ENCODE measurements at regions not wholly inside any gene's neighbourhood (a gene's known extent, or its start where the extent isn't known, plus 50 kb on each side); places are given as distances from the start of the nearest gene placed in this dataset.
A peak's percentile ranks its signal among the peaks of the same experiment; 100 is the strongest.

DNA sequence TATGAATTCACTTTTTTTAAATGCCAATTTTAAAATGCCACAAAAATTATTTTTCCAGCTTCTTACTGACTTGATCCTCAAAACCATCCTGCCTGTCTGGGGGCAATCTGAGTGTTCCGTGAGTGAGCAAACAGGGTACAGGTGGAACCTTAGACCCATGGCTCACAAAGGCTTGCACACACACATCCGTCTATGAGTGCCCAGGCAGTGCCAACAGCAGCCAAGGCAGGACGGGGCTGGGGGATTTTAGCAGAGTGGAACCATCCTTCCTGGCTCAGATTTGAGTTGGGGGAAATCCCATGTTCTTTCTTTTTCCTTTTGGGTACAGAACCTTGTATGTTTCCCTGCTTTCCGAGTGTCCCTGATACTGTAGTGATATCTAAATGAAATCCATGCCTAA is 377.7 kb upstream of the MGMT start:
- DNase-seq = no peak
- no peak for ATAC-seq

DNA sequence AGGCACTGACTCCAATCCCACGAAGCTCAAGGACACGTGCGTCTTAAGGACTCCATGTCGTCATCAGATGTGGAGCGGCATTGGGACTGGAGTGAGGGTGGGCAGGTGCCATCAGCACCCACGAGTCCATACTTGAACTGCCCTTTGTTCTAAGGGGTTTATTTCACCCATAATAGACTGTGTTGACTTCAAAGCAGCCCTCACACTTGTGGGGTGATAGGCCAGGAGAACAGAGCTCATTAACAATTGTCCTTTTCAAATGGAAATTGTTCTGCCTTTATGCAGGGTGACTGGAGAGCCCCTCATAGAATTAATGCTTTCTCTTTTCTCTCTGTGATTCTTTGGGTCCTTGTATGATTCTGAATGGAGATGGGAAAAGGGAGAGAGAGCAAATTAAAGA is 376.9 kb upstream of the MGMT start:
- no peak for ATAC-seq
- no peak for DNase-seq

DNA sequence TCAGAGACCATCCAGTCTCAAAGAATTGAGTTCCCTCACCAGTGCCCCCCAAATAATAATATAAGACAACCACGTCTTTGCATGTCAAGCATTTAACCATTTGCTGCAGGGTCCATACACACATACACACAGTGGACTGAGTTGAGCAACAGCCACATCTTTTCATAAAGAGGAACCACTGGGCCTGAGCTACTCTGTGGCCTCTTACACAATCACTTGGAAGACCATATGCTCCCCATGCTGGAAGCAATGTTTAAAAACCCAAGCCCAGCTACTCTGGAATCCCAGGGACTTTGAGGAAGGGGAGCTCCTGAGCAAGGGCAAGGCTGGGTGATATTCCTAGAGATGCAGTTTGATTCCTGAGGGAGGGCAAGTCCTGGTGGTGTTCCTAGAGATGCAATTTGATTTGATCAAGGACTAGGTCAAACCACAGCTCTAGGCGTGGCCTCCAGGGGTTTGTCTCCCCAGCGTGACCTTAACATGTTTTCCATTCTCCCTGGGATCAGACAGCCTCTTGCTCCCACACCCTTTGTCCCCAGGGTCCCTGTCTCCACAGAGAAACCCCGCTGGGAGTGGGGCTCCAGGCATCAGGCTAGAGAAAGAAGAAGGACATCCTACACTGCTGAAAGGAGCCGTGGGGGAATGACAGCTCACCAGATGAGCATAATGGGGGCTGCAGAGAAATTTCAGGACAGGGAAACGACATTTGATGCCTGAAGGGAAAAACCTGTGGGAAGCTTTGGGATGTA is 376.2 kb upstream of the MGMT start:
- no peak for ATAC-seq
- DNase-seq = no peak

DNA sequence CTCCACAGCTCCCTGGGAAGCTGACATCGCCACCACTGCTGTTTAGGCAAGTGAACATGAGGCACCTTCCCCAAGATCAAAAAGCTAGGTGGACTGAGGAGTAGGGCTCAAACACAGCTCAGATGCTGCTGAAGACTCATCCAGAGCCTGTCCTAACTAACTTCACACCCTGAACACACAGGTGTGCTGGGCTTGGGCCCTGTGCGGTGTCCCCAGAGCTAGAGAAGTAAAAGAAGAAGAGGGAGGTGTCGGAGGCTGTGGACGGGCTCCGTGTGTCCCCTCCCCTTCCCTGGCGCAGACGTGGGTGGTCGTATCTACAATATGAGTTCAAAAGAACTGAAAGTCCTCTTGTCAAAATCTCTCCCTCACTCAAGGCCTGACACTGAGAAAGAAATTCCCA is 373.4 kb upstream of the MGMT start:
- ATAC-seq = no peak
- no peak for DNase-seq

DNA sequence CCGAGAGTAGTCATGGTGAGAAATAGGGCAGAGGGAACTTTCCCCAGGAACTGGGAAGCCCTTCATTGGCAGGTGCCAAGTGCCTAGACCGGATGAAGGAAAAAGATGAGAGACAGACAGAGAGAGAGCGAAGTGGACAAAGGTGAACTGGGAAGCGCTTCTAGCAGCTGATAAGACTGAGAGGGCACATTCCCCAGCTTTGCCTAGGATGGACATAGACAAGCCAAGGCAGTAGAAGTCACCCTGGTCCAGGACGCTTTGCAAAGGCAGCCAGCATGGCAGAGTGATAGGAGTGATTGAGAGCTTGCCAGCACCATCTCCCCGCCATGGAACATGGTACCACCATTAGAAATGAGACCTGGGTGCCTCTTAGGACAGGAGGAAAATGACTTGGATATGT is 372.8 kb upstream of the MGMT start:
- DNase-seq (no peak), ATAC-seq (no peak)

DNA sequence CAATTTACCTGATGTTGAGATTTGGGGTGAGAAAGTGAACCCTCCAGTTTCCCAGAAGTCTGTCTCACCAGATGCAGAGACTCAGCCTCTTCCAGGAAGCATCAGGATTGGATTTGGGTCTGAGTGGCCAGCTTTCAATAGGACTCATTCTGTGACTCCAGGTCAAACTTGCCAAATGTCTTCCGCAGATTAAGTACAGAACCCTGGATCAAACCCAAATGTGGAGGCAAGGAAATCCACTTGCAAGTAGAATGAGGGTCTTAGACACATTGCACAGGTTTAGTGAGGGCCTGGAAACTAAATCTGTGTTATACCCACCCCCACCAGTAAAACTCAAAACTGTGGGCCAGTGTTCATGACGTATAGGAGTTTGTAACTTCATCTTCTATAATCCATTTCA is 372.2 kb upstream of the MGMT start:
- no peak for DNase-seq
- no peak for ATAC-seq

DNA sequence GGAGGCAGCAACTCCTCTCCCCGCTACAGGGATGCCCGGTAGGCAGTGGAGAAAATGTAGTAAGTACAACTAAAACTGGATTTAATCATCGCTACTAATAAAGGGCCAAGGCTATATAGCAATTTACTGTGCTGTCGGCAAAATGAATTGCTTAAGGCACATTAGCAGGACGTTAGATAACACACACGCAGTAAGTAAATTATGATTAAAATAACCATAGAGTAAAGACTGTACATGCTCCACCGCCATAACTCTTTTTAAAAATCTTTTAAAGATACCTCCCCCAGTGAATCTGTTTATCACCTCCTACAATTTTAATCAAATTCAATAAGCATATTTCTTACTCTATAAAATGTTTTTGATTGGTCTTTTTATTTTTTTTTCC is 371.4 kb upstream of the MGMT start:
- ATAC-seq = no peak
- no peak for DNase-seq

DNA sequence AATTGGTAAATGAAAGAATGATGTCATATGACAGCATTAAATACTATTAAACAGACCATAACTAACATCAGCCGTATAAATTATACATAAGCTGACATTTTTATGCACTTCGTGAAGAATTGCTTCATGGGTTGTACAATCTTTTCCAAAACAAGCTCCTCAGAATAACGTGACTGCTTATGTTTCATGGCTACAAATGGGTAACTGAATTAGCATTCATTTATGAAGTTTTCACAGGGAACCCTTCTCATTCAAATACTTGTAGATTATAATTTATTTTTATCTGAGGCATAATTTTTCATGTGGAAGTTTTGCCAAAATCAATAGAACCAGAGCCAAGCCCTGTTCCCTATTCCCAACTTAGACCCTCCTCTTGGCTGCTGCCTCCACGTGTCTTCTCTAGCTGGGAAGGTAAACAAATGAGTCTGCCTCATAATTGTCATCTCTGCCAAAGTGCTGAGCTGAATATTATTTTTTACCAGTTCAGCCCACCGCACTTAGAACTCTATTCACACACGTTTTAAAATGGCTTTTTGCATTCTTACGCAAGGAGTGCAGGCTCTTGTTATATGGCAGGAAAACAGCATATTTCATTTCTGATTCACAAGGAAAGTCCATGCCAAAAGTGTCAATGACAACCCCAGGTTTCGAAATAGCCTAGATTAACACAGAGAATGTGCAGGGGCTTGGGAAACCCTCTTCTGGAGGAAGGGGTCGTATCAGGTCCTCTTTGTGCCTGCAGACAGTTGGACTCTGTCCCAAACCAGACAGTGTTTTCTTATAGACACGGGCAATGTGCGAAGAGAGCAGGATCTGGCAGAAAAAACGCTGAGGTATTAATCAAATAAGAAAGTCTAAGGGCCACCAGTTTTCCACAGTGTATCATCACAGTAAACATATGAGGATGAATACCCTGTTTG is 370.7 kb upstream of the MGMT start:
- DNase-seq (no peak), ATAC-seq (no peak)

DNA sequence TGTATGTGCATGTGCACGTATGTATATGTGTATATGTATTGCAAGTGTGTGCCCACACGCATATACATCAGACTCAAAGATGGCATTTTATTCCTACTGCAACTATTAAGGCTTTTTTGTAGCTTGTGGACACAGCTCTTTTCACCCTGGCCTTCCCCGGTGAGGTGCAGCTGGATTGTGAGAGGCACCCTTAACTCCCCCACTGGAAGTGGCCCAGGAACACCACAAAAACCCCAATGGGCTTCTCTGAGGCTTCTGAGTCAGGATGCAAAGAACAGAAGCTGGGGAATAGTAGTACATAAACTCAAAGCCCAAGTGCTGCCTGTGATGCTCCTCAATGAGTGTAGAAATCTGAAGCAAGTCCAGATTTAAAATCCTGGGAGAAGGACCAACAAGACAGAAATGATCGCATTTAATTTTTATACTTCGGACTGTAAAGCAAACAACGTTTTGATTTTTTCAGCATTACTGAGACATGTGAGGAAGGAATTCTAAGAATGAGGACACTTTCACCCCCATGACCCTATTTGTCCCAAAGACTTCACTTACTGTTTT is 369.2 kb upstream of the MGMT start:
- DNase-seq = no peak
- ATAC-seq = no peak

DNA sequence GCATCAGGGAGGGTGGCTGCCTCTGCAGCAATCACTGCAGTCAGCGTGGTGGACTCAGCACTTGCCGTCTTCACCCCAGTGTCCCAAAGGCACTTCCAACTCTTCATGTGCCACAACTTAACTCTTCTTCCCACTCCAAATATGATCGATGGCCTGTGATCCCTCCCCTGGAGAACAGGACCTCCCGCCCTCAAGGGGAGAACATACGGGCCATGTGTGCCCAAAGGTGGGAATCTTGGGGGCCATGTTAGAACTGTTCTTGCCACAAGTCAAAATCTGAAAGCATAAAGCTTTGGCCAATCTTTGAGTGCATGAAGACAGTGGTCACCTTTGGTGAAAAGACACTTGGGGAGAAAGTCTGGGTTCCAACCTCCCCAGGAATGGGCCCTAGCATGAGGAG is 368.5 kb upstream of the MGMT start:
- DNase-seq = no peak
- ATAC-seq = no peak

DNA sequence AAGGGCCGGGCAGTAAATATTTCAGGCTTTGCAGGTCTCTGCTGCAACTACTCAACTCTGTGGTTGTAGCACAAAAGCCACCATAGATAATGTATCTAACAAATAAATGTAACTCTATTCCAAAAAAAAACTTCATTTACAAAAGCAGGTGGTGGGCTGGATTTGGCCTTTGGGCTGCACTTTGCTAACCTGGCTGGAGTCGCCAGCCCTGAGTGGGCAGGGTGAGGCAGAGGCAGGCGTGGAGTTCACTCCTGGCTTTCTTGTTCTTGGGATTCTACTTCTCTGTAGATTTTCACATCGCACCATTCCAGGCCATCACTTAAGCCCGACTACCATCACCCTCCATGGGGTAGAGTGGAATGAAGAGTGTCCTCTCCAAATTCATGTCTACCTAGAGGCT is 367.6 kb upstream of the MGMT start:
- ATAC-seq (no peak), DNase-seq (no peak)

DNA sequence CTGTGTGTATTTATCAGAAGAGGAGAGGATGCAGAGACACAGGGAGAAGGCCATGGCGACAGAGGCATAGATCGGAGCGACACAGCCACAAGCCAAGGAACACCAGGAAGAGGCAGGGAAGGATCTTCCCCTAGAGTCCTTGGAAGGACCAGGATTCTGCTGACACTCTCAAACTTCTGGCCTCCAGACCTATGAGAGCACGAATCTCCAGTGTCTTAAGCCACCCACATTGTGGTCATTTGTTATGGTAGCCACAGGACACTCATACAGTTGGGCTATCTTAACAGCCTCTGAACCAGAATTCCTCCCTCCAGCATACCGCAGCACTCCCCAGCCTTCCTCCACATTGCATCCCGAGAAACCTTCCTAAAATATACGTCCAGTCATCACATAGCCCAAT is 367.0 kb upstream of the MGMT start:
- ATAC-seq = no peak
- DNase-seq = no peak

DNA sequence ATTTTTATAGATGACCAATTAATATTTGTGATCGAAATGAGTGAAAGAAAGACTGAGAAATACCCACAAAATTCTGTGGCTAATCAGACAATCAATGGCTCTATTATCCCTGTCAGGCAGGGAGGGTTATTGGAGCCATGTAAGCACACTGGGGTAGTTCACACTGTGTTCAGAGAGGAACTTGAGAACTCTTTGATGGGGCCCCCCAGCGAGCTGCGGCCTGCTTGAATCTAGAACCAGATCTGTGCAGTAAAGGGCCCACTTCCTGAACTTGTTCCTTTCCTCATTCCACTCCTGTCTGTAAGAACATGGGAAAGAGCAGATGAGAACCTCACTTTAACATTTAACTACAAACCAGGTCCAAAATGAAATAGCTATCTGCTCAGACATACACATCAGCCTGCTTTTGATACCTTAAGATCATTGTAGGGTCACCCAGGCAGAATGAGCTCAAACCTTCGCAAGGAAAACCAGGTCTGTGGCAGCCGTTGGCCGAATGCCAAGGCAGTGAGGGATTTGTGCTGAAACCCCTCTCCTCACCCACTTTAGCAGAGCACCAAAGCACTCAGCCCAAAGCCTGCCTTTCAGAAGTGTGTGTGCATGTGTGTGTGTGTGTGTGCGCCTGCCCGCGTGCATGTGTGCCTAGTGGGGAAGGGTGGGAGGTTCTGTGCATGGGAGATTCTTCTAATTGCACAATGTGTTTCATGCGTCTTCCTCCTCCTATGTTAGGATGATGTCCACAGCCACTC is 365.6 kb upstream of the MGMT start:
- ATAC-seq (no peak), DNase-seq (no peak)

DNA sequence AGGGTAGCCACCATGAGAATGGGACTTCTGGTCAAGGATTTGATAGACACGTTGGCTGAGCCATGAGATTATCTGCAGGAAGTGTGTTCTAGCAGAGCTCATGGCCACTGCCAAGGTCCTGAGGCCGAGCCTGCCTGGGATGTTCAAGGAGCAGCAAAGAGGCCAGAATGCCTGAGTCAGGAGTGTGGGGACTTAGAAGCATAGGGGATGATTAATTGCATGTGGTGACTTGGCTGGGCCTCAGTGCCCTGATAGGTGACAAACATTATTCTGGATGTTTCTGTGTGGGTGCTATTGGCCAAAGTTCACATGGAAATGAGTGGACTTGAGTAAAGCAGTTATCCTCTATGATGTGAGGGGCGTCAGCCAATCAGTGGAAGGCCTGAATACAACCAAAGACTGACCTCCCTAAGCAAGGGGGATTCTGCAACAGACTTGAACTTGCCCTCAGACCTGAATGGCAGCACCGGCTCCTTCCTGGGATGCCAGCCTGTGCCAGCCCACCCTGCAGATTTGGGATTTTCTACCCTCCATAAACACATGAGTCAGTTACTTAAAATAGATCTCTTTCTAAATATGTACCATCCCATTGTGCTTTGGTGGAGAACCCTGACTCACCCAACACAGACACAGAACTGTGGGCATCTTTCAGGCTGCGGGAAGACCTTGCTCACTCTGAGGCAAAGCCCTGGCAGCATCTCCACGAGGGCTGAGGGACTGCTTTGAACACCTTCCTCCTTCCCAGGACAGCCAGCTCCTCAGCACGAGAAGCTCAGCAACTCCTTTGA is 363.9 kb upstream of the MGMT start:
- ATAC-seq (peak; percentile 15), DNase-seq (no peak)

DNA sequence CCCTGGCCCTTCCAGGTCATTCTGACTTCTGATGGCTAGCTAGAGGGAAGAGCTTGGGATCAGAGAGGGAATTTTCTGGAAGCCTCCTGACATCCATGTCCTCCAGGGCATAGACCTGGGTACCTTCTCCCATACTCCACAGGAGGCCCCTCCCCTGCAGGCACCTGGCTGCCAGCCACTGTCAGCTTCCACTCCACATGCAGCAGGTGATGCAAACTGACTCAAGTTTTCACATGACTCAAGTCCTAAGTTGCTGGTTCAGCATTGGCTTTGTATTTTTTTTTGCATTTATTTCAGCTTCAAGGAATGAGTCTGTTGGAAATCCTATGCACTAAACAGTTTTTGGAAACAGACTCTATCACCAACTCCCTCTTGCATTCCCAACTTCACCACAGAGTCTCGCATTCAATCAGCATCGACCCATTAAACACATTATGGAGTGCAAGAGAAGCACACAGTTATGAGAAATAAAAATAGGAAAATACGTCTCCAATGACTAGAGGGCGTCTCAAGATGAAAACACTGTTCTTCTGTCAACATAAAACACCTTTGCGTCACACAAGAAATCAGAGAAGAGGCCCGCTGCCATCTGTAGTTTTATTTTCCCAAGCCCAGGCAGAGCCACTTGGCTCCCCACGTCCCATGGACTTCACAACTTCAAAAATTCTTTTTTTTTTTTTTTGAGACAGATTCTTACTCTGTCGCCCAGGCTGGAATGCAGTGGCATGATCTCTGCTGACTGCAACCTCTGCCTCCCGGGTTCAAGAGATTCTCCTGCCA is 362.6 kb upstream of the MGMT start:
- DNase-seq = no peak
- ATAC-seq = no peak

DNA sequence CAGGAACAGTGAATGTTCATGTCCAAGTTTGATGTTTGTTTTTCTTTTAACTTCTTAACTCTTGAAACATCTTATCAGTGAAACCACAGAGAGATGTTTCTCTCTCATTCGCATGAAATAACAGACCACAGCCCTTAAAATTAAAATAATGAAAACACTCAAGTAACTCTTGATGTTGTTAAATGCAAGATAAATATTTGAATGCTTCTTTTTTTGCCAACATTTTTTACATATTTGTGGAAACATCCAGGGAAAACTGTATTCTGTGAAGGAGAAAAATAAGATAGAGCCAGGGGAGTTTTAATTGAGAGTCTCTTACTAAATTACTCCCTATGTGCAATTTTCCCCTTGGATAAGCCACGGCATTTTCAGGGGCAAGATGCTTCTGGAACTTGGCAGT is 361.8 kb upstream of the MGMT start:
- DNase-seq (no peak), ATAC-seq (no peak)

DNA sequence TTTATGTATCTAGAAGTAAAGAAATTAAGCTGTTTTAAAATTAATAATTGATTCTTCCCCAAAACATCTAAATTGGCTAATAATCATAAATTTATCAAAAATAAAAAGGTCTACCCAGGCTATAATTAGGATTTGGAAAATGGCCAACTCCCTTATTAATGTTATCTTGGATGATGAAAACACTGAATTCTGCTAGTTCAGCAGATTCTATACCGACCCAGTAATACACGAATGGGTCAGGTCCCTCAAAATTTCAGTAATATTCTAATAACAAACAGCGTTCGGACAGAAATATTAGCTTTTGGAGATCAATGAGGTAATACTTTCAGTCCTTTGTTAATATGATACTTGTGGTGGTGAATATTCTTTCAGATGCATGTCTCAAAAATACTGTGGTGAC is 360.7 kb upstream of the MGMT start:
- DNase-seq (no peak), ATAC-seq (no peak)

DNA sequence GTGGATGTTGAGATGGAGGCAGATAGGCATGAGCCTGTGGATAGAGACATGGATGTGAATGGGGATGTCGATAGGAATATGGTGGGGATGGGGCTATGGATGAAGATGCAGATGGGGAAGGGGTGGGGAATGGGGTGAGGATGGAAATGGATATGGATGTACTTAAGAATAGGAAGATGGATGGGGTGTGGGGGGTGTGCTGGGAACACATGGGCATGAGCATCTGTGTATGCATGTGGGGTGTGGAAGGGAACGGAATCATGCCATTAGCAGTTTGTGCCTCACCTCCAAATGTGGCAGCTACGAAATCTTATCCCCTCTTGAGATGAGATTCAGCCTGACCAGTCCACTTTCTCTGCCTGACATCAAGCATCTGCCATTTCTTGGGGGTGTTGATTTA is 359.5 kb upstream of the MGMT start:
- ATAC-seq (no peak), DNase-seq (no peak)

DNA sequence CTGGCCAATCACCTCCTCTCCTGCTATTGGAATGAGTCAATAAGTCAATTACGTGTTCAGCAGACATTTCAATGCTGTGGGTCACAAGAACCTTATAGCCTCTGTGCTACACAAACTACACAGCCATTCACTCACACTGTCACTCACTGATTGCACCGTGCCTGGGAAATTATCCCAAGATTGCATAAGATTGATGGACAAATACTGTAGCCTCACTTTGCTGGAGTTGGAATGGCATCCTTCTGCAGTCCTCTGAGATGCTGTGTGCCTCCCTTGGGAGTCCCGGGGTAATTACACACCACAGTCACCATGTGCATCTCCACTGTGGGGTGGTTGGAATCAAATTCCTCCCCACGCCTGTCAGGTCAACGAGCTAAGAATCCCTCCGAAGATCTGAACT is 358.7 kb upstream of the MGMT start:
- DNase-seq (no peak), ATAC-seq (no peak)

DNA sequence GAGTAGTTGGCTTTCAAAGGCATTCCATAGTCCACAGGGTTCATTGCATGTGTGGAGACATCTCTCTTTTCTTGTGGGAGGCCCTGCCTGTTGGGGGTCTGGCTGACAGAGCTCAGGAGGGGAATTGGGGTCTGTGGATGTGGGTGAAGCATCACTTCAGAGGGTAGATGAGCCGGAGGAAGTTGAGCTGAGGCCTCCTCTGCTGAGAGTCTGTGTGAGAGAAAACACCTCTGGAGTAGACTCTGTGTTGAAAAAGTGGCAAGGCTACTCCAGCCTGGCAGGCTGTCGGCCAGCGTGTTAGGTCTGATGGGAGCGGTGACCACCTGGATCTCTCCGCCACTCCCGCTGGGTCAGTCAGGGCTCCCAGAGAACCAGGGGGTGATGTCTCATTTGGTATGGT is 358.0 kb upstream of the MGMT start:
- ATAC-seq (no peak), DNase-seq (no peak)

DNA sequence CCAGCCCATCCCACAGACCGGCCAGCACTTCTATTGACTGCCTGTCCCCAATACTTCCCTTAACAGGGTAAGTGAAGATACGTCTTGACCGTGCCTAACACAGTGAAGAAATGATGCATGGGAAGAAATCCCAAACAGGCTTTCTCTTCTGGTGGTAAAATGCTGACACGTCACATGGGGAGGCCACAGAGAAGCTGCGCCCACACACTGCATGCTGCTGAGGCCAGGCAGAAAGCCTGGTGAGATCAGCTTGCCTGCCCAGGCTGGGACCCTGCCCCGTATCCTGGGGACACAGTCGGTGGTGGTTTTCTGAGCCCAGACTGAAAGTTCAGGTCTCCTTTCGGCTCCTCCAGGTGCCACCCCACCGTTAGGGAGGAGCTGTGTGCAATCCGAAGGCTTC is 356.3 kb upstream of the MGMT start:
- no peak for ATAC-seq
- DNase-seq = no peak

Data from stimulated activated naive CD8-positive, alpha-beta T cell treated with anti-CD3 and anti-CD28 coated beads, Interleukin-15, Interleukin-2, amounts not matched to agents 100 U/mL and 50 U/mL, for 24 hours (primary cell).